Stimulated activated CD4-positive, alpha-beta T cell treated with anti-CD3 and anti-CD28 coated beads, Interleukin-15, amount 100 ng/mL, for 1 hour (primary cell): ENCODE measurements at regions not wholly inside any gene's neighbourhood (a gene's known extent, or its start where the extent isn't known, plus 50 kb on each side); places are given as distances from the start of the nearest gene placed in this dataset.
"Not testable (repeated sequence)": the region's sequence is repeated elsewhere in the genome, so short reads cannot be mapped to it uniquely, and the experiment has no call there.

ENCODE experiments used
- DNase-seq, 2 donors: peaks; one replicate each; pipeline ENCODE4 v3.0.0-alpha.2; 2020; ENCODE audit warnings: low read depth in 1 of 2, low spot score in 1 of 2

DNA sequence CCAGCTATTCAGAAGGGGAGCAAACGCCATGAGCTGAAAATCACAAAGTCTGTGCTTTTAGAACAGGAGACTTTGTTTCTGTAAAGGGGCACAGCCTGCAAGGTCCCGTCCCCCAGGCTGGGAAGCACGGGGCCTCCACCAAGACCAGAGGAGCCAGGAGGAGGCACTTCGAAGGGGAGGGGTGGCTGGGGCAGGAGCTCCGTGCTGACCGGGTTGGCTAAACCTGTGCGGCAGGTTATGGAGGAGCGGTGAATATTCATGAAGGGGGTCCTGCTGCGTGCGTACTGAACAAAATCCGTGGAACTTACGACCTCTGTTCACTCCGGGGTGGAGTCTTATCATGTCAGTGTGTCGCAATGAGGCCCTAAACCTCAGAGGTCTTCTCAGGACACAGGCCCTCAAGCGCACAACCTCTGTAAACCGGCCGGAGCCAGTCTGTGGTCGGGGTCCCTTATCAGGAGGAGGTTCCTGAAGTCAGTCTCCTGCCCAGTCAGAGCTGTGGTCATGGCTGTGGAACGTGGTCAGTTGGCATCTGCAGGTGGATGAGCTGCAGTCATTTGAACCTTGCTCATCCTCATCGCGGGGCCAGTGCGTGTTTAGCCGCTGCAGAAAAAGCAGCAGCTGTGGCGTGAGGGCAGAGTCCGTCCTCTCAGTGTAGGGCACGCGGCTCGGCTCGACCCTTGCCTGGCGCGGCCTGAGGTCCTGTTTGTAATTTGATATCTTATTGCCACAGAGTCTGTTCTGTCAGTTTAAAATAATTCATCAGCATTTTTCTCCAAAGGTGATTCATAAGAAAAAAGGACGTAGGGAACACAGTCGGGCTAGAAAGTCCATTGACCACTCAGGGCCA, 5507.7 kb upstream of the TPTE start:
- not testable (repeated sequence) for DNase-seq

- DNase-seq = not testable (repeated sequence)
Measured at GRCh38 chr21:5015187-5015586, 5506.2 kb upstream of the TPTE start.

- DNase-seq = not testable (repeated sequence)
Measured at GRCh38 chr21:5019120-5019519, 5502.3 kb upstream of the TPTE start.

DNA sequence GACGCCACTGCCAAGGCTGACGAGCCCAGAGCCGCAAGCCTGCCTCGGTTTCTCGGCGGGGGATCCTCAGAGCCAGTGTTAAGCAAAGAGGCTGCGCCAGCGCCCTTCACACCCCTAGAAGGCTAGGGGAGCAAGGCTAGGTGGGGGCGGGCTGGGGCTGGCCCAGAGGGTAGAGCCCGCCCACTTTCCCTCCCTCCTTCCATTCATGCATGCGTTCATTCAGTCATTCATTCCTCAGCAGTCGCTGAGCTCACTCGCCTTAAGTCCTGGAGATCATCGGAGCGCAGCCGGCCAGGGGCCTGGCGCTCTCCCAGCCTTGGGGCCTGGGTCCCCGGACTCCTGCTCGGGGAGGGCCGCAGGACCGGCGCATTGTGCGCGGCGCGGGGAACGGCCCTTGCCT, 5499.6 kb upstream of the TPTE start:
- not testable (repeated sequence) for DNase-seq

- DNase-seq = not testable (repeated sequence)
Measured at GRCh38 chr21:5022254-5022653, 5499.1 kb upstream of the TPTE start.

GRCh38 chr21:5022748-5023147, 5498.6 kb upstream of the TPTE start:
- not testable (repeated sequence) for DNase-seq

DNA sequence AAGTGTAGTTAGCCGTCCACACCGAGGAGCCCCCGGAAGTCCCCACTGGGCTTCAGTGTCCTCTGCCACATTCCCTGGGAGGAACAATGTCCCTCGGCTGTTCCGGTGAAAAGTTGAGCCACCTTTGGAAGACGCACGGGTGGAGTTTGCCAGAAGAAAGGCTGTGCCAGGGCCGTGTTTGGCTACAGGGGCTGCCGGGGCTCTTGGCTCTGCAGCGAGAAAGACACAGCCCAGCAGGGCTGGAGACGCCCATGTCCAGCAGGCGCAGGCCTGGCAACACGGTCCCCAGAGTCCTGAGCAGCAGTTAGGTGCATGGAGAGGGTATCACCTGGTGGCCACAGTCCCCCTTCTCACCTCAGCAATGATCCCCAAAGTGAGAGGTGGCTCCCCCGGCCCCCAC, 5486.2 kb upstream of the TPTE start:
- DNase-seq = not testable (repeated sequence)

DNA sequence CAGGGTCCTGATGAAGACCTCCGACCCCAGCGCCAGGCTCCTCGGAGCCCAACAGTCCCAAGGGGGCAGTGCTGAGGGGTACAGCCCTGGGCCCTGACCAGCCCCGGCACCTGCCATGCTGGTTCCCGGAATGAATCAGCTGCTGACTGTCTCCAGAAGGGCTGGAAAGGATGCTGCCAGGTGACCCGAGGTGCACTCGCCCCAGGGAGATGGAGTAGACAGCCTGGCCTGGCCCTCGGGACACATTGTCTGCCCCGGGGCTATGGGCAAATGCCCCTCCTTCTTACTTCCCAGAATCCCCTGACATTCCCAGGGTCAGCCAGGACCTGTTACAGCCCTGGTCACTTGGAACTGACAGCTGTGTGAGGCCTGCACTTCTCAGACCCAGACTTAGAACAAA, 5485.8 kb upstream of the TPTE start:
- DNase-seq = not testable (repeated sequence)

DNA sequence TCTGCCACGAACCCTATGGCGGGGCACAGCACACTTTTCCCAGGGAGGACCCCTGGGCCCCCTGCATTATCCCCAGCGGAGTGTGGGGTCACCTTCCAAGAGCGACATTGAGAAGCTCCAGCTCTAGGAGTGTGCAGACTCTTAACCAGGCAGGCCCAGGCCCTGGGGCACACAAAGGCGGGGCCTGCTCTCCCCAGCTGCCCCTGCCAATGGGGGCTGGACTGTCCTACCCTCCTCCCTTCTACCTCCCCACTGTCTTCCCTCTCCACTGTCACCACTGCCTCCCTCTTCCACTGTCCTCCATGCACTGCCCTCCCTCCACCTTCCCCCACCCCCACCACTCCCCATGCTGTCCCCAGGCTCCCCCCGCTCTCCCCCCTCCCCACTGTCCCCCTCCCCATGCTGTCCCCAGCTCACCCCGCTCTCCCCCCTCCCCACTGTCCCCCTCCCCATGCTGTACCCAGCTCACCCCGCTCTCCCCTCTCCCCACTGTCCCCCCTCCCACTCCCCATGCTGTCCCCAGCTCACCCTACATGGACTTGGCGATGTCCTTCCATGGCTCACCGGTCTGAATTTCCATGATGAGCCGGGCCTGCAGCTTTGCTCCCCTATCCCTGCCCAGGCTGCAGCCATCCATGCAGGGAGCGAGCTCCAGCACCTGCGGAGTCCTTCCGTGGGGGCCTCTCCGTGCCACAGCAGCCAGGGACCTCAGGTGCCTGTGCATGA, 5483.6 kb upstream of the TPTE start:
- not testable (repeated sequence) for DNase-seq

- not testable (repeated sequence) for DNase-seq
Measured at GRCh38 chr21:5039926-5040325, 5481.5 kb upstream of the TPTE start.

DNA sequence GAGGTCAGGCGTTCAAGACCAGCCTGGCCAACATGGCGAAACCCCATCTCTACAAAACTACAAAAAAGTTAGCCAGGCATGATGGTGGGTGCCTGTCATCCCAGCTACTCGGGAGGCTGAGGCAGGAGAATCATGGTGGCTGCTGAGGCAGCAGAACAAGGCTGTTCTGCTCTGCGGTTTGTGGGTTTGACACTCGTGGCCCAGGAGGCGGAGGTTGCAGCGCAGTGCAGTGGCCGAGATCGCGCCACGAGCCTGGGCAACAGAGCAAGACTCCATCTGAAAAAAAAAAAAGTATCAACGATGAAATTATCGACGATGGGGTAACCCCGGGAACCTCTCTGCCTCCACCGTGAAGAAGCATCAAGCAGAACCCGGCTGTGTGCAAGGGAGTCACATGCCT, 5478.8 kb upstream of the TPTE start:
- not testable (repeated sequence) for DNase-seq

DNA sequence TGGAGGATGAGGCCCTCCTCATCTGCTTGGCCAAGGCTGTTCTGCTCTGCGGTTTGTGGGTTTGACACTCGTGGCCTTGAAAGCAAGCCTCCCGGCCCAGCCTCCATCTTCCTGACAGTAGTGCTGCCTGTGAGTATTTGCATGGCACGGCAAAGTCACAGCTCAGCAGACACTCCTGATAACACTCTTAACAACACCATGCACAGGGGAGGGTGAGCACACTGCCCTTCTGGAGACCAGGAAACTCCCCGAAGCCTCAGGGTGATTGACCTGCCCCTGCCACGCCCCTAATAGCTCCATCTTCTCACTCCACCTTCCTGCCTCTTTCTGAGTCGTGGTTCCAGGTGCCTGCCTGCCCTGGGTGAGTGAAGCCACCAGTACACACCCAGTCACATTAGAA, 5476.6 kb upstream of the TPTE start:
- not testable (repeated sequence) for DNase-seq

DNA sequence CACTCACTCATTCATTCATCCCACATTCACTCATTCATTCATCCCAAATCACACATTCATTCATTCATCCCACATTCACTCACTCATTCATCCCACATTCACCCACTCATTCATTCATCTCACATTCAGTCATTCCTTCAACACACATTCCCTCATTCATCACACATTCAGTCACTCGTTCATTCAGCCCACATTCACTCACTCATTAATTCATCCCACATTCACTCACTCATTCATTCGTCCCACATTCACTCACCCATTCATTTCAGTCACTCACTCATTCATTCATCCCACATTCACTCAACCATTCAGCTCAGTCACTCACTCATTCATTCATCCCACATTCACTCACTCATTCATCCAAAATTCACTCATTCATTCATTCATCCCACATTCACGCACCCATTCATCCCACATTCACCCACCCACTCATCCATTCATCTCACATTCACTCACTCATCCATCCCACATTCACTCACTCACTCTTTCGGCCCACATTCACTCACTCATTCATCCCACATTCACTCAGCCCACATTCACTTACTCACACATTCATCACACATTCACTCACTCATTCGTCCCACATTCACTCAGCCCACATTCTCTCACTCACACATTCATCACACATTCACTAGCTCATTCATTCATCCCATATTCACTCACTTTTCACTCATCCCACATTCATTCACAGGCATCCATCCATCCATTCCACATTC, 5469.9 kb upstream of the TPTE start:
- DNase-seq = not testable (repeated sequence)

DNA sequence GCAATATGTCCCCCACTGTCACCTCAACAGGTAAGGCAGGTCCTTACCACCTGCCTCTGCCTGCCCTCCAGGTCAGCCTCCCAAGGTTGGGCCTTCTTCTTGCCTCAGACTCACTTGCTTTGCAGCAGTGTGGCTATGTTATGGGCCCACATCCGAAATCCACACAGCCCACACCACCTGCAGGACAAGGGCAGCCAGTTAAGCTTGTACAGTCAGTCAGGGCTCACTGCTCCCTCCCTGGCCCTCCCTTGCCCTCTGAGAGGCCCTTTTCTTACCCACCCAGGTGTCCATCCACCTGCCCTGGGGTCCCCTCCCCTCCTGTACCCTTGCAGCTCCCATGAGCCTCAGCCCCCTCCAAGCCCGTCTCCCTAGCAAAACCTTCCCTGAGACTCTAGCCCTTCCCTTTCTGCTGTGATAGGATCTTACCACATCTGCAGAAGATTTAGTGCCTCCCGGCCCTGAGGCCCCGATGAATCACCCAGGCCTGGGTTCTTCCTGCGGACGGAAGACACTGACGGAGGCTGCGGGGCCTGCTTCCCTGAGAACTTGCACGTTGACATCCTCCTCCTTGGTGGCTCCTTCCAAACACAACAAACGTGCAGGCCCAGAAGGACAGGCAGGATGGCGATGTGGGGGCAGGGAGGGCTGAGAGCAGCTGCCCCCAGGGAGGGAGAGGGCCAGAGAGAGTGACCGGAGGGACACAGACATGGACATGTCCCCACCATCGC, 5466.2 kb upstream of the TPTE start:
- DNase-seq = not testable (repeated sequence)

- DNase-seq = not testable (repeated sequence)
Measured at GRCh38 chr21:5055996-5056962, 5465.1 kb upstream of the TPTE start.

- DNase-seq = not testable (repeated sequence)
Measured at GRCh38 chr21:5057077-5057476, 5464.3 kb upstream of the TPTE start.

DNA sequence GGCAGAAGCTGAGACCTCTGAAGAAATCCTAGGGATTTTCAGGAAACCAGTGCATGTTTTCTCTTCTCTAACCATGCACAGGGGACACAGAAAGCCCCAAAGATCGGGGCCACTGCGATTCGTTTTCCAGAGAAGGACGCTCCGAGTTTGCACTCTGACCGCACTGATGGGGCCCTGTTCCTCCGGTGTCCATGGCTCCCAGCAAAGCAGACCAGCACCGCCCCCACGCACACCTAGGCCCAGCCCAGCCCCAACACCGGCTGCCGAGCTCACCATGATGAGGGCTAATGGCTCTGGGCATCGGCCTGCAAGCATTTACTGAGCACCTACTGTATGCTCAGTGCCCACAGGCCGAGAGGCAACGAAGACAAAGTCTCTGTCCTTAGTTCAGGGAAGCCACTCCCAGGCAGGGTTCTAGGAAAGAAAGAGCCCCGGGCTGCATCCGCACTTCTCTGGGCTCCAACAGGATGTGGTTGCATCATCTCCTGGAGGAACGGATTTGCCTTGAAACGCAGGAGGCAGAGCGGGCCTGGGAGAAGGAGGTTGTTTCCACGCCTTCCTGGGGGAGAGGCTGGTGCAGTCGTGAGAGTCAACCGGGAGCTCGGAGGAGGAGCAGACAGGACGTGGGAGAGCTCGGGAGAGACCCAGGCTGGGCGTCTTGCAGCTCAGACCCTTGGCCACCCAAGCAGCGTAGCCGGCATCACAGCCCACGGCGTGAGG, 5460.9 kb upstream of the TPTE start:
- not testable (repeated sequence) for DNase-seq

GRCh38 chr21:5064581-5065142, 5456.7 kb upstream of the TPTE start:
- DNase-seq = not testable (repeated sequence)
